Kidney (tissue), 13 donors: ENCODE measurements at regions not wholly inside any gene's neighbourhood (a gene's known extent, or its start where the extent isn't known, plus 50 kb on each side); places are given as distances from the start of the nearest gene placed in this dataset.

Source experiments
- DNase-seq, 5 donors: peaks; one replicate each; pipeline ENCODE4 v3.0.0-alpha.2; 2013 to 2020
- FAIRE-seq: peaks from 2 replicates; lab custom pipeline; 2012; peaks lifted over from hg19 to GRCh38; lab: Jason Lieb, UNC
- H3K27ac ChIP-seq, 2 donors: one replicate each; pipeline ENCODE4 v1.7.0; 2013; ENCODE audit warnings: low read depth in 2 of 2, low read length in 2 of 2, inconsistent platforms in 1 of 2
- H3K27me3 ChIP-seq: one replicate; pipeline ENCODE4 v1.7.1; 2013; ENCODE audit warnings: low read length, inconsistent platforms; ENCODE audit not compliant: control insufficient read depth, insufficient read depth
- H3K36me3 ChIP-seq, 3 donors: one replicate each; pipeline versions ENCODE4 v1.7.0 to v1.7.1; 2013; ENCODE audit warnings: low read length in 3 of 3, control low read depth in 1 of 3, inconsistent platforms in 1 of 3; ENCODE audit not compliant: insufficient read depth in 3 of 3, control insufficient read depth in 2 of 3
- H3K4me1 ChIP-seq, 3 donors: one replicate each; pipeline versions ENCODE4 v1.7.0 to v1.7.1; 2013; ENCODE audit warnings: low read length in 3 of 3, inconsistent platforms in 1 of 3, low read depth in 1 of 3; ENCODE audit not compliant: control insufficient read depth in 2 of 3, insufficient read depth in 2 of 3
- H3K4me3 ChIP-seq, 3 donors: one replicate each; pipeline versions ENCODE4 v1.7.0 to v1.8.1; 2013; ENCODE audit warnings: low read length in 3 of 3, control low read depth in 1 of 3, inconsistent platforms in 1 of 3
- H3K9ac ChIP-seq, 3 donors: one replicate each; pipeline versions ENCODE4 v1.7.0 to v1.7.1; 2013; ENCODE audit warnings: low read length in 3 of 3, control low read depth in 1 of 3, inconsistent platforms in 1 of 3
- H3K9me3 ChIP-seq, 3 donors: one replicate each; pipeline versions ENCODE4 v1.7.0 to v1.7.1; 2013; ENCODE audit warnings: low read length in 3 of 3, control low read depth in 1 of 3, inconsistent platforms in 1 of 3; ENCODE audit not compliant: control insufficient read depth in 2 of 3, insufficient read depth in 1 of 3
- CTCF ChIP-seq: IDR thresholded peaks from 3 replicates; pipeline ENCODE4 v1.5.1; 2012; ENCODE audit warnings: mild to moderate bottlenecking, moderate library complexity, borderline replicate concordance; ENCODE audit not compliant: insufficient read depth; ENCODE audit errors: extremely low read depth
- intact Hi-C: fragments of 100-400 bp; cut with DNase I; formaldehyde crosslinking; loops from one replicate; pipeline ENCODE4 v1.11.1; 2022
- donor health status: control.
- donor health status: control.
- donor health status: control.
- donor health status: control.
- donor health status: control.
- donor health status: DM: yes; HTN: yes; CAD: no.
- donor health status: Normal renal cell carcinoma (clear cell type).

- FAIRE-seq (no peak), DNase-seq (no peak)
- H3K9ac ChIP-seq = no peak overlapping the region
- no peaks in the 10 kb centered on the region for H3K27me3 ChIP-seq
- no peaks in the 10 kb centered on the region for H3K36me3 ChIP-seq
- no peaks in the 10 kb centered on the region for H3K4me1 ChIP-seq
- peaks cover 0 to 6% (median 0%) of the 10 kb centered on the region in 3 donors for H3K9me3 ChIP-seq
- no peak overlapping the region for H3K27ac ChIP-seq
- no peak overlapping the region for H3K4me3 ChIP-seq
- intact Hi-C loops = no loop called here
- TF ChIP-seq CTCF = no peak
Measured at GRCh38 chr11:109696191-109696897, 274.4 kb downstream of the C11orf87 start.

- TF ChIP-seq CTCF = peak; percentile 57
- no peak overlapping the region for H3K27ac ChIP-seq
- intact Hi-C loops = no loop called here
- no peak overlapping the region for H3K9ac ChIP-seq
- peaks cover 0 to 6% (median 0%) of the 10 kb centered on the region in 3 donors for H3K9me3 ChIP-seq
- DNase-seq (peak in 2 of 5 donors; percentile 25 to 30), FAIRE-seq (no peak)
- H3K27me3 ChIP-seq = no peaks in the 10 kb centered on the region
- H3K36me3 ChIP-seq = no peaks in the 10 kb centered on the region
- no peaks in the 10 kb centered on the region for H3K4me1 ChIP-seq
- no peak overlapping the region for H3K4me3 ChIP-seq
Measured at GRCh38 chr11:109697140-109697843, 275.3 kb downstream of the C11orf87 start.

- intact Hi-C loops = no loop called here
- H3K4me1 ChIP-seq = no peaks in the 10 kb centered on the region
- peaks cover 0 to 6% (median 0%) of the 10 kb centered on the region in 3 donors for H3K9me3 ChIP-seq
- no peak overlapping the region for H3K27ac ChIP-seq
- H3K36me3 ChIP-seq = no peaks in the 10 kb centered on the region
- H3K27me3 ChIP-seq = no peaks in the 10 kb centered on the region
- H3K9ac ChIP-seq = no peak overlapping the region
- TF ChIP-seq CTCF = no peak
- H3K4me3 ChIP-seq = no peak overlapping the region
- DNase-seq (no peak), FAIRE-seq (no peak)
Measured at GRCh38 chr11:109698237-109698636, 276.2 kb downstream of the C11orf87 start.
